GM04503 (cell line): ENCODE measurements at regions not wholly inside any gene's neighbourhood (a gene's known extent, or its start where the extent isn't known, plus 50 kb on each side); places are given as distances from the start of the nearest gene placed in this dataset.

ENCODE experiments used
- DNase-seq: peaks from one replicate; pipeline ENCODE4 v3.0.0-alpha.2; 2012; ENCODE audit warnings: low read depth

DNA sequence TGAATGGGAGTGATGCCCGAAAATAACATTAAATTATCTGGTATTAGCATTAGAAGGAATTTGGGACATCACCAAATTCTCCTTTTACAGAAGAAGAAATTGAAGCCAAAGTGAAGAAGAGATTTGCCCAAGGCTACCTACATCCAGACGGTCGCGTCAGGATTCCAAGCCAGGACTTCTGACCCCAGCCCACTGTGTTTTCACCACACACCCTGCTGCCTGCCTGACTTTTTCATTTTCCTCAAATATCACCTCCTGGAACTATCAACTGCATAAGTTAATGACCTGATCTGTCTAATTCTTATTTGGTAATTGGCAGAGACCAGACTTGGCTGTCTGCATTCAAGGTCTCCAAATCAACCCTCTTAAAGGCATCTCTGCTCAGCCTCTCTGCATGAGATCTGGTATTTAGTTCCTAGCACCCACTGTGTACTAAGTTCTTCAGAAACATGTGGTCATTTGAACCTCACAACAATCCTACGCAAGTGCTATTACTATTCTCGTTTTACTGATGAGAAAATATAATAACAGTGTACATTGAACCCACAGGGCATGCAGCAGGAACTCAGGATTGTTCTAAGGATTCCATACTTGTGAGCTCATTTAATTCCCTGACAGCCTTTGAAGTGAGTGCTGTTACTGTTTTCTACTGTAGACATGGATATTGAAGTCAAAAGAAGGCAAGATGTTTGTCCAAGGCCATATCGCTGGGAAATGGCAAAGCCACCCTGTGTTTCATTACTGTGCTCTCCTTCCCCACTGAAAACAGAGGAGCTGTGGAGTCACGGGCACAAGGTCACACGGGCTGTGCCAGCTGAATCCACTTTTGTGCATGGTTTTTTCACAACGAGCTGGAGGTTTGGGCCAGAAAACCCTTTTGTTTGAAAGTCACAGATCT is 195.2 kb upstream of the C1QTNF7 start:
- DNase-seq = peak; percentile 29

GRCh38 chr4:15233264-15233597 is 194.6 kb upstream of the C1QTNF7 start:
- DNase-seq = no peak

GRCh38 chr4:15233626-15234025 is 194.2 kb upstream of the C1QTNF7 start:
- DNase-seq = no peak

GRCh38 chr4:15234116-15234855 is 193.5 kb upstream of the C1QTNF7 start:
- peak; percentile 58 for DNase-seq

GRCh38 chr4:15234856-15235126 is 193.0 kb upstream of the C1QTNF7 start:
- DNase-seq = peak; percentile 94

DNA sequence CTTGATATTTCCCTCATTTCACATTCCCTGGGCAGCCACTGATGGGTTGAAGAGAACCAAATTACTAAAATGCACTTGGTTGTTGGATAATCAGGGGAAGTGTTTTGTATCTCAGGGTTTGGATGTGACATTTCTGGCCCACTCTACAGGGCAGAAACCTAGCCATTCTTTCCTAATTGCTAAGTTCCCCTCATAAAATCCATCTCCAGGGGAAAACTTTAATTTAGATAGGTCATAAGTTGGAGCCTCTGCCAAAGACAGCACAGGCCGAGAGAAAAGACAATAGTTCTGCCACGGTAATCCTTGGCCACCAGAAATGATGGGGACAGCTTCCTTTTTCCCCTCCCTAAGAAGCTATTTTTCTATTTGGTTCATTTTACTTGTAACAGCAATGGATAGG is 192.7 kb upstream of the C1QTNF7 start:
- no peak for DNase-seq

DNA sequence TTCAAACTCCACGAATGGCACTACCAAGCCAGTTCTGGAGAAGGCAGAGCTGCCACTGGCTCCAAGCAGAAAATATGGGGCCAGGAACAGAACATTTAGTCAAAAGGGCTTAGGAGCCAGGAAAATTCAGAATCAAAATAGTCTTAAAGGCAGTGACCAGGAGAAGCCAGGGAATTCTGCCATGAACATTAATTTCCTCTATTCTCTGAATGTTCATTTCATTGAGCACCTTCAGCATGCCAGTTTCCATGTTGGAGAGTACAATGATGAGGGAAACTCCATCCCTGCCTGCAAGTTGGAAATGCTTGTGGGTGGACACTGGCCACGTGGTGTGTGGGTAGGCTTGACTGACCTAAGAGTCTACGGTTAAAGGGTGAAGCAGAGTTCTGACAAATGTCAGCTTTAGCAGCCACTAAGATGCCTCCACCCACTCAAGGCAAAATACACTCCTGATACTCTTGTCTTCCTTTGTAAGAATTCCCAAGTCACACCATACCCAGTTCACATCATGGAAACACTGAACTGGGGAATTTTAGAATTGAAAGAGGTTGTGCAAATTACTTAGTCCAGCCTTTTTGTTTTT is 190.1 kb upstream of the C1QTNF7 start:
- no peak for DNase-seq

- no peak for DNase-seq
These were observed 189.1 kb upstream of the C1QTNF7 start for GRCh38 chr4:15238720-15239119.

DNA sequence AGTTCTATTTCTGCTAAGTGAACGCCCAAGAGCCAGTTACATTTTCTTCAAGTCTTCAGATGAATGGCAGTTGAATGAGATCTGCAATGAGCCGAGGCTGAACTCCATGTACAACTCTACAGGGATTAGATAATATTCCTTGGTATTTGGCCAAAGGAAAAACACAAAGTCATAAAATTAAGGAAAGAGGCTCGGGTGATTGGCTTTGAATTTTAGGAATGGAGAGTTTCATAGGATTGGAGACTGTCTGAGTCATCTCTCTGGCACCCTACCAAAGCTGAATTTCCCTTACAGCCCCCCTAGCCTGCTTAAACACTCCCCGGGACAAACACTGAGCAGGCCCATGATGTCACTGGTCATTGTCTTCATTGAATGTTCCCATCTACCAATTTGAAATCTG is 188.0 kb upstream of the C1QTNF7 start:
- no peak for DNase-seq

DNA sequence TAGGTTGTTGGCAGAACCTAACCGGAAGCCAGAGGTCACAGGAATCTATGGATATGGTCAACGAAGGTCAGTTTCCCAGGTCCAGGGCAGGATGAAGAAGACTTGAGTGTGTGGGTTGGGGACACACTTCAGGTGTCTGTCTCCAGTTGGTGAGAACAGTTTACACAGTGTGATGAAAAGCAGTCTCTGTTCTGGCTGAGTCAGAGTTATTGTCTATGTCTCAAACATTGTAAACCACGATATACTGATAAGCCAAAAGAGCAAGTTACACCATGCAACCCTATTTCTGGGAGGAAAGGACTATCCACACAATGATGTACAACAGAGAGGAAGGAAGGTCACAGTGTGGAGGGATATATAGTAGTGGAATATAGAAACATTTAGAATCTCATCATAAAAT is 187.1 kb upstream of the C1QTNF7 start:
- DNase-seq = no peak

- DNase-seq = no peak
These were observed 185.8 kb upstream of the C1QTNF7 start for GRCh38 chr4:15242021-15242420.

- no peak for DNase-seq
These were observed 183.5 kb upstream of the C1QTNF7 start for GRCh38 chr4:15244354-15244753.

DNA sequence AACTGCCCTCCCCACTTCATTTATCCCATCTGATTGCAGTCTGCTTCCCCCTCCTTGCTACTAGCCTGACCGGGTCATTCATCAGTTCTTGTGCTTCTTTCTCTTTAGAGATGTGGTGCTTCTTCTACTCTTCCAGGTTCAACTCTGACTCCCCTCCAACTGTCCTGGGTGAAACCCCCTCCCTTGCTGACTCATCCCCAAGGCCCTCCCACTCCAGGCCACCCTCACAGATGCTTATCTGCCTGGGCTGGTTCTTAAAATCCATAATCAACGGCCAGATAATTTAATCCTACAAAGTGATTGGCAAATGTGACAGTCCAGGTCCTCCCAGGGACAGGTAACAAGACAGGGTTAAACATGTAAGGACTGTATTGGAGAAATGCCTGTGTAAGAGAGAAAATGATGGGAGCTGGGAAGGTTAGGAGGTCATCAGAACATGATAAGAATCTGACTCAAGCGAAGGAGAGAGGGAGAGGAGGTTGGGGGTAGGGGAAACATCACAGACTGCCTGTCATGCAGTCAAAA is 182.8 kb upstream of the C1QTNF7 start:
- no peak for DNase-seq

DNA sequence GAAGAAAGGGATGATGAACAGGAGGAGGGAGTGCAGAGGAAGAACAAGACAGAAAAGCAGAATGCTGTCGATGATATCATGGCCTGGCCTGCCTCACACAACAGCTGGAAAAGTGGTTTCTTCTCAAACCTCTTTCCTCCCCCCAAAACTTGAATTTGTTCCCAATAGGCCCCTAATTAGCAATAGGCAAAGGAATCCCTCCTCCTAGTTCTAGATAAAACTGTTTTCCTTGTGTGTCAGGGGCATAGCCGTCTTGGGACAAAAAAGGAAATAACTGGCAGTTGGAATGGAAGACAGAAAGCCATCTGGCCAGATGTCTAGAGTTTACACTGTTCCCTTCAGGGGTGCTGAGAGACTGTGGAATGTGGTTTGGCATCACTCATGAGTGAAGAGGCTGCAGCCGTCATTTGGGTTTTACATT is 177.8 kb upstream of the C1QTNF7 start:
- no peak for DNase-seq

DNA sequence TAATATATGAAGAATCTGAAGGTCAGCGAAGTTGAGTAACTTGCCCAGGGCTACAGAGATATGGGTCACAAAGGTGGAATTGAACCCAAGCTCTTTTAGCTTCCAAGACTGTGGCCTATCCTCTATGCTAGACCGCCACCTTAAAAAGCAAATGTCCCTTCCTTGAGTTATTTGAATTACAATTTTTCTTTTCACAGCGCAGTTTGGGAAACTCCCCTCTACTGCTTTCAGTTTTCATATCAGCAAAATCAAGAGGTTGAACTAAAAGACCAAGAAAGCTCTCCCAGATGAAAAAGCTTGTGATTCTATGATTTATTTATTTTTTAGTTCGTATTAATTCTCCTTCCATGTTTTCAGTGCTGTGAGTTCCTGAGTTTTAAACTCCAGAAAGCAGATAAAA is 174.5 kb upstream of the C1QTNF7 start:
- DNase-seq = no peak

DNA sequence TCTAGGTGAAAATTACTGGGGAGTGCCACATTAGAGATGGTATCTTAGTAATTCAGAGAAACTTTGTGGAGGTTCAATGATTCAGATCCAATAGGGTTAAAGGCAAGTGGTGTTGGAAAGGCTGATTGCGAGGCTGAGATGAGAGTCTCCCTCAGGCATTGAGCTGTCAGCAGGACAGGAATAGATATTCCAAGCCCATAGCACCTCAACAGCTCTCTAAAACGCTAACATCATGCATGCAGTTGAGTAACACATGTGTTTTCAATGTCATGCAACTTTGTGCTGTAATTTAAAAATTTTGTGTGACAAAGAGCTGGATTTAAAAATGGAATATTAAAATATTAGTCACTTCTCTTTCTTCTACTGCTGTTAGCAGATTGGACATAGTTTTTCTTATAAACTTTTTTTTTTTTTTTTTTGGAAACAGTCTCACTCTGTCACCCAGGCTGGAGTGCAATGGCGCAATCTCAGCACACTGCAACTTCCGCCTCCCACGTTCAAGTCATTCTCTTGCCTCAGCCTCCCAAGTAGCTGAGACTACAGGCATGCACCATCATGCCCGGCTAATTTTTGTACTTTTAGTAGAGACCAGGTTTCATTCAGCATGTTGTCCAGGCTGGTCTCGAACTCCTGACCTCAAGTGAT is 173.5 kb upstream of the C1QTNF7 start:
- DNase-seq = no peak

GRCh38 chr4:15255537-15255936 is 172.3 kb upstream of the C1QTNF7 start:
- DNase-seq = no peak

GRCh38 chr4:15260758-15261157 is 167.1 kb upstream of the C1QTNF7 start:
- no peak for DNase-seq

GRCh38 chr4:15262396-15262795 is 165.4 kb upstream of the C1QTNF7 start:
- DNase-seq = no peak

DNA sequence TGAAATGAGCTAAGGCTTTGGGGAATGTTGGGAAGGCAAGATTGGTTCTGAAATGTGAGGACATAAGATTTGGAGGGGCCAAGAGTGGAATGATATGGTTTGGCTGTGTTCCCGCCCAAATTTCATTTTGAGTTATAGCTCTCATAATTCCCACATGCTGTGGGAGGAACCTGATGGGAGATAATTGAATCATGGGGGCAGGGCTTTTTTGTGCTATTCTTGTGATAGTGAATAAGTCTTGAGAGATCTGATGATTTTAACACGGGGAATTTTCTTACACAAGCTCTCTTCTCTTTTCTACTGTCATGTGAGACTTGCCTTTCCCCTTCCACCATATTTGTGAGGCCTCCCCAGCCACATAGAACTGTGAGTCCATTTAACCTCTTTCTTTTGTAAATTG is 157.6 kb upstream of the C1QTNF7 start:
- DNase-seq = no peak

- no peak for DNase-seq
These were observed 141.8 kb upstream of the C1QTNF7 start for GRCh38 chr4:15286041-15286440.

- DNase-seq = no peak
These were observed 136.7 kb upstream of the C1QTNF7 start for GRCh38 chr4:15291122-15291521.

GRCh38 chr4:15293711-15294110 is 134.1 kb upstream of the C1QTNF7 start:
- no peak for DNase-seq
